Stimulated activated CD4-positive, alpha-beta T cell treated with anti-CD3 and anti-CD28 coated beads, Interleukin-1b, Interleukin-23, amount 100 ng/mL, for 48 hours (primary cell): ENCODE measurements at regions not wholly inside any gene's neighbourhood (a gene's known extent, or its start where the extent isn't known, plus 50 kb on each side); places are given as distances from the start of the nearest gene placed in this dataset.

Source experiments
- DNase-seq: peaks from one replicate; pipeline ENCODE4 v3.0.0-alpha.2; 2020

- no peak for DNase-seq
Measured at GRCh38 chr3:132237652-132238032, 79.6 kb upstream of the ACP3 start.

GRCh38 chr3:132239587-132239986 is 77.6 kb upstream of the ACP3 start:
- no peak for DNase-seq

- no peak for DNase-seq
Measured at GRCh38 chr3:132241776-132242514, 75.3 kb upstream of the ACP3 start.

DNA sequence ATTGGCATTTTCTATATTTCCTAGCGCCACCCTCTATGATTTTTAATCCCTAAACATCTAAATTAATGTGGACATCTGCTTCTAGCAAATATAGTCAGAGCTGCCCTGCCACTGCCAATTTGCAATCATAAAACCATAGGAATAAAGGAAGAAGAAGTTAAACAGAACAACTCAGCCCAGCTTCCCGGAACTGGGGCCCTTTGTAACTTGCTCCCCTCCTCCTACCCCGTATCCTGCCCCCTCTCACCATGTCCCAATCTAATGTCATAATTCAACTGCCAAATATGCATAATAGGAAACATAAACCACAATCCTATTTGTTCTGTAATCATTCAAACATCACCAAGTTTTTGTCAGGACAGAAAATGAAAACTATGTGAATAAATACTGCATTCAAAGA is 74.4 kb upstream of the ACP3 start:
- no peak for DNase-seq

- DNase-seq: no peak
Measured at GRCh38 chr3:132245552-132246142, 71.6 kb upstream of the ACP3 start.

GRCh38 chr3:132246212-132246611 is 71.0 kb upstream of the ACP3 start:
- no peak for DNase-seq

DNA sequence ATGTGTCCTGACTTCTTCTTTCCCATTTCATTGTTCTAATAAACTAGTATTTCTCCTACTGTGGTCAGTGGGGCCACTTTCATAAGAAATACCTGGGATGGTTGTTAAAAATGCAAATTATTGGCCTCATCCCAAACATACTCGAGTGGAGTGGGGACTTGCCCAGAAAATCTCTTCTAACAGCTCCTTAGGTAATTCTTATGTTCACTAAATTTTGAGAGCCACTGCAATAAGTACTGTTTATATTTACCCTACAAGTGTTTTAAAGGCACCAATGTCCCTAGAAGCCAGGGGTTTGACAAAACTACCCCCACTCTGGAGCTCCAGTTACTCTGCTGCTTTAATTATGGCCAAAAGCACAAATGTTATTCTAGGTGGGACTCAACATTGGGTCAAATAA is 70.0 kb upstream of the ACP3 start:
- no peak for DNase-seq

DNA sequence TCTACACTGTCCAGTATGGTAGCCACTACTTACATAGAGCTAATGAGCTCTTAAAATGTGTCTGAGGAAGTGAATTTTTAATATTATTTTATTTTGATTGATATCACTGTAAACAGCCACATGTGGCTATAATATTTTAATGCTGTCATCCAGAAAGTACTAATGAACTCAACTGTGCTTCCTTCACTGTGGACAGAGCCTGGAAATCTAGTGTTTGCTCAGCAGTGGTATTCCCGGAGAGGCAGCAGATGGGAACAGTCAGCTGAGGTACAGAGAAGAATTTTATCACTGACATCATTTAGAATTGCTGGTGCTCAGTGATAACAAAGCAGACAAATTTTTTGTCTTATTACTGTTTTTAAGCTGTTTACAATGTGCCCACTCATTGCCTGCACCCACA is 68.7 kb upstream of the ACP3 start:
- no peak for DNase-seq

- no peak for DNase-seq
Measured at GRCh38 chr3:132253262-132253878, 63.8 kb upstream of the ACP3 start.

- DNase-seq: no peak
Measured at GRCh38 chr3:132254076-132254755, 63.0 kb upstream of the ACP3 start.

- no peak for DNase-seq
Measured at GRCh38 chr3:132255041-132255745, 62.0 kb upstream of the ACP3 start.

DNA sequence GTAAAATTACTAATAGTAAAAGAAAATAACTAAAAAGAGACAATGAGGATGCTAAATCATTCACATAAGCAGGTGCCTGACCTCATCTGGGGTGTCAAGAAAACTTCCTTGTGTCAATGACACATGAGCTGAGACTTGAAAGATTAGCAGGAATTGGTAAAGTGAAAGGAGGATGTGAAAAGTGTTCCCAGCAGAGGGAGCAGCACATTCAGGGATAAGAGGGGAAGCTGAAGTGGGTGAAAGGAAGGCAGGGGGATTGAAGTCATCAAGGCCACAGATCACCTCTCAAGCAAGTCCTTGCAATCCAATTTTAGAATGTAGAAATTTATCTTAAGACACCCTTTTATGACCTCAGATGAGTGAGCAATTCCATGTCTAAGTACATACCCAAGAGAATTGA is 60.2 kb upstream of the ACP3 start:
- no peak for DNase-seq

DNA sequence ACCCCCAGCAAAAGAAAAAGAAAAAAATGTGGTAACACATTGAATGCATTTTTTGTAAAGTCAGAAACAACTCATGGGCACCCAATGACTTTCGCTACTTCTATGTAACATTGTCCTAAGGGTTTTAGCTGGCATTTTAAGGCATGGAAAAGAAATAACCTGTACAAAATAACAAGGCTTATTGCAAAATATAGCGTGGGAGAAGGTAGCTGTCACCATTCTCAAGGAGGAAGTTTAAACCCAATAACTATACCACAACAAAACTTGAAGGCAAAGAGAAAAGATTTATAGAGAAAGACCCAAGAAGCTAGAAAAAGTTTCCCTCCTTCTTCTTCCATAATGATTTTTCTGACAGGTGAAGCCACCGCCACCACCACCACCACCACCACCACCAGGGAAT is 55.7 kb upstream of the ACP3 start:
- no peak for DNase-seq

GRCh38 chr3:132262305-132262704 is 54.9 kb upstream of the ACP3 start:
- no peak for DNase-seq

DNA sequence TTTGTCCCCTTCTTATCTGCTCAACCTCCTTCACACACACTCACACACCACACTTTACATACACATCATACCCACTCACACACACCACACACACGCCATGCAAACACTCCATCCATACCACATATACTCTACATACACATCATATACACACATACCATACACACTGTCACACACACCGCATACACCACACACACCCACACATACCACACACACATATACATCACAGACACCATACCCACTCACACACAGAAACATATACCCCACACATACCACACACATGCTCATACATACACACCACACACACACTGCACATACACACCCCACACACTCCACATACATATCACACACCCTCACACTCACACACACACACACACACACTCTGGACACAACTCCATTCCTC is 54.3 kb upstream of the ACP3 start:
- DNase-seq: no peak

- DNase-seq: no peak
Measured at GRCh38 chr3:132265028-132265427, 52.2 kb upstream of the ACP3 start.

- DNase-seq: no peak
Measured at GRCh38 chr3:132265488-132265887, 51.7 kb upstream of the ACP3 start.

- DNase-seq: no peak
Measured at GRCh38 chr3:132267391-132267993, 49.7 kb upstream of the ACP3 start.
